ENCODE measurements at regions not wholly inside any gene's neighbourhood (a gene's known extent, or its start where the extent isn't known, plus 50 kb on each side); places are given as distances from the start of the nearest gene placed in this dataset.
"Not testable (repeated sequence)": the region's sequence is repeated elsewhere in the genome, so short reads cannot be mapped to it uniquely, and the experiment has no call there.

DNA sequence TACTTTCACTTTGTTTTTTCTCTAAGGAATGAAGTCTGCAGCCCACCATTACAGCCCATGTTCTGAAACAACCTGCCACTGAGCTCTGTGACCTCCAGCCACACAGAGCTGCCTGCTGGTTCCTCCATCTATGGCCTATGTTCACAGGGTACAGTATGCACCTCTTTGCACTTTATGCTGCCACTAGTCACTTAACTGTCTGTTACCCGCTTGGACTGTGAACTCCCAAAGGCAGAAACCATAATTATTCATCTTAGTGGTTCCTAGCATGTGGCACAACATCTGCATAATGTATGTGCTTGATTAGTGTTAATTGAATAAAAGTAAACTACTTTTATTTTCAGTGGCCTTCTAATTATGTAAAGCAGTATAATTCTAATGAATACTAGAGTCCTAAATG is 95.5 kb upstream of the BET1 start:
- DNase-seq (ENCODE audit: low spot score) = no peak
- intact Hi-C loops (cut with DNase I) = no loop called here
- ATAC-seq = no peak

DNA sequence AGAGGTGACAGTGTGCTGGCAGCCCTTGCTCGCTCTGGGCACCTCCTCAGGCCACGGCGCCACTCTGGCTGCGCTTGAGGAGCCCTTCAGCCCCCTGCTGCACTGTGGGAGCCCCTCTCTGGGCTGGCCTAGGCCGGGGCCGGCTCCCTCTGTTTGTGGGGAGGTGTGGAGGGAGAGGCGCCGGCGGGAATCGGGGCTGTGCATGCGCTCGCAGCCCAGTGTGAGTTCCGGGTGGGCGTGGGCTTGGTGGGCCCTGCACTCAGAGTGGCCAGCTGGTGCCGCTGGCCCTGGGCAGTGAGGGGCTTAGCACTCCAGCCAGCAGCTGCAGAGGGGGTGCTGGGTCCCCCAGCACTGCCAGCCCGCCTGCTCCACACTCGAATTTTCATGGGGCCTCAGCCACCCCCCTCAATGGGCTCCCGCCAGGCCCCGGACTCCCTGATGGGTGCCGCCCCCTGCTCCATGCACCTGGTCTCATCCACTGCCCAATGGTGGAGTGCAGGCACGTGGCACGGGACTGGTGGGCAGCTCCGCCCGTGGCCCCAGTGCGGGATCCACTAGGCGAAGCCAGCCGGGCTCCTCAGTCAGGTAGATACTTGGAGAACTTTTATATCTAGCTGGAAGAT is 96.7 kb upstream of the BET1 start:
- intact Hi-C loops (cut with DNase I) = no loop called here
- DNase-seq (ENCODE audit: low spot score) (no peak), ATAC-seq (no peak)

DNA sequence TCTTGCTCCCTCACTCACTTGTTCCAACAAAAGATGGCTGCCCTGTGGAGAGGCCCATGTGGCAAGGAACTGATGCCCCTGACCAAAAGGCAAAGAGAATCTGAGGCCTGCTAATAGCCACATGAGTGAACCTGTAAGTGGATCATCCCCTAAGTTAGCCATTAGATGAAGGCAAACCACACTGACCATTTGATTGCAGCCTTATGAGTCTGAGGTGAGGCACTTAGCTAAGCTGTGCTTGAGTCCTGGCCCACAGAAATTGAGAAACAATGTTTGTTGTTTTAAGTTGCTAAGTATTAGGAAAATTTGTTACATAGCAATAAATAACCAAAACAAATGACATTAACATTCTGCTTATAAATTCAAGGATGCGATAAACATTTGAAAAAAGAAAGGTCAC is 100.1 kb upstream of the BET1 start:
- DNase-seq (ENCODE audit: low spot score) (no peak), ATAC-seq (no peak)
- intact Hi-C loops (cut with DNase I) = no loop called here

DNA sequence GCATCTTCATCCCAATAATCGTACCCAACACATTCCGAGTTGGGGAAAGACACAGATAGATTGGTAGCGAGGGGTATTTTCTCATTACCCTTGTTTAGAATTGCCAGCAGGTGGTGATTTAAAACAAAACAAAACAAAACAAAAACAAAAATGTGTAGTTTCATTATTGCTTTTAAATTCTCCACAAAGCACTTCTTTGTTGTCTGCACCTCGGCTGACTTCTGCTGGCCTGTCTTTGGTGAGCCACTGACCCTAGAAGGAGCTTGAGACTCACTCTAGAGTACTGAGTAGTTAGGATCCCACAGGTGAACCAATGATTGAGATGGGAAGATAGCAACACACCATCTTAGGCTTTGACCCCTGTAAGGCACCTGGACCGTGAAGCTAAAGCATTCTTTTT is 105.4 kb upstream of the BET1 start:
- ATAC-seq = no peak
- intact Hi-C loops (cut with DNase I) = no loop called here
- no peak for DNase-seq (ENCODE audit: low spot score)

DNA sequence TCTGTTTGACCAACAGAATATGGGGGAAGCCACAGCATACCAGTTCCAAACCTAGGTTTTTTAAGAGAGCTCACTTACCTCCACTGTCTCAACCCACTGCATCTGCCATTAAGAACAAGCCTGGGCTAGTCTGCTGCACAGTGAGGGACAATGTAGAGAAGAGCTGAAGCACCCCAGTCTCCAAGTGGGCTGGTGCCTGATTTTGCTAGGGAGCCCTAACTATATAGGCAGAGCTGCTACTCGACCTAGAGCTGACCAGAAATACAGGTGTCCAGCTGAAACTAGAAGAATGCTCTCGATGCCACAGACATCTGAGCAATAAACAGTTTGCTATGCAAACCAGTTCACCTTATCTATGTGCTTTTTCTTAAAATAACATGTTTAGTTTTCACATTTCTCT is 106.9 kb upstream of the BET1 start:
- no peak for ATAC-seq
- DNase-seq (ENCODE audit: low spot score) = no peak
- intact Hi-C loops (cut with DNase I) = no loop called here

DNA sequence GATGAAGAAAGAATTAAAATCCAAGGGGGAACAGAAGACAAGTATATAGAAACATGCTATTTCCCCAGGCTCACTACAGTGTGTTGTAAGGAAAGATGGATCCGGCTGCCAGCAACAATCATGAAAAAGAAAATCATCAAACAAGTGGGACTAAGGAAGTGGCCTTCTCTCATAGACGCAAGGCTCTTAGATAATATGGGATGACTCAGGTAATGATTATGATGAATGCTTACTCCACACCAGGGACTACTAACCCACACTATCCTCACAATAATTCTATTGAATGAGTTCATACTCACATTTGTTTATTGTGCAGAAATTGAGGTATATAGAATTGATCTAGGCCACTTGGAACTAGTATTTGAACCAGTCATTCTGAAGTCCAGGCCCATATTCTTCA is 111.2 kb upstream of the BET1 start:
- DNase-seq (ENCODE audit: low spot score) (no peak), ATAC-seq (no peak)
- intact Hi-C loops (cut with DNase I) = no loop called here

DNA sequence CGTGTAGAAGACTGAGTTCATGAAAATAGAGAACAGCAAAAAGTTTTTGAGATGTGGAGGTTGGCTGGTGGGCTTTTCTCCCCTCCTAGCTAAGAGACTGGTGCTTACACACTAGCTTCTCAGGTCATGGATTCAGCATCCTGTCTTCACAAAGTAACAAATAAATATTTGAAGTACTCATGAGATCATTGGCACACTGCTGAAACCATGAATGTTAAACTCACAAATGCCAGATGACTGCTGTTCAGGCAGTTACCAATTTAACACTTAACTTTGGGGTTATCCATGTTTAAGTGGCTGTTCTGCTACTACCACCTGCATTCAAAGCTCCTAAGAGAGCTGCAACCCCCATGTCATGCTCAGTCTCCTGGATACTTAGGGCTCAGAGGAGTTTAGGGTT is 119.0 kb upstream of the BET1 start:
- ATAC-seq (no peak), DNase-seq (ENCODE audit: low spot score) (no peak)
- intact Hi-C loops (cut with DNase I) = no loop called here

DNA sequence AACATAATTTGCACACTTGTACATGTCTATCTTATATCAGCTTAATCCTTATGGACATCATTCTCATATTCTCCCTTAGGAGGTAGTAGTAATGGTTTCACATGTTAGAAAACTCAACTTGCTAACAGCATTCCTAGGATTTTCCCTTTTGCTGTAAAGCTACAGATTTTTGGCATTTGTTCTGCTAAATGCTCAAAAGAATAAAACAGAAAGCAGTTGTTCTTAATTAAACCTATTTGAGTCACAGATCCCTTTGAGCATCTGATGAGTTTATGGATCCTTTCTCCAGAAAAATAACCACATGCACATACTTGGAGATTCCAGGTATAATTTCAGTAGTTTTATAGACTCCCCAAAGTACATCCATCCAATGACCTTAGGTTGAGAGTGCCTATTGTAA is 122.9 kb upstream of the BET1 start:
- ATAC-seq (no peak), DNase-seq (ENCODE audit: low spot score) (no peak)
- intact Hi-C loops (cut with DNase I) = no loop called here

DNA sequence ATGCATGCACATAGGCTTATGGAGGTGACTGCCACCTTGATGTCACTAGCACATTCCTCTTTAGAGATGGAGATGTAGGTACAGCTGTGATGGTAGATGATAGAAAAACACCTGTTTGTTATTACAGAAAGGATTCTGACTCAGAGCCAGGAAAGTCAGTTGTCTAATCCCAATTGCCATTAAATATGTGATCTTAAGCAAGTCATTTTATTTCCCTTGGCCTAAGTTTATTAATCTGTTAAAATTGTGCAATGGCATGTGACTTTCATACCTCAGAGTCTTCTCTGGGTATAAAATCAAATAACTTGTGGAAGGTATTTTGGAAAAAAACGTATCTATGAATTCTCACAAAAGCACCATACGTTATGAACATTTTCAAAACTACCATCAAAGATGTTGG is 123.9 kb upstream of the BET1 start:
- no peak for DNase-seq (ENCODE audit: low spot score)
- no peak for ATAC-seq
- intact Hi-C loops (cut with DNase I) = no loop called here

DNA sequence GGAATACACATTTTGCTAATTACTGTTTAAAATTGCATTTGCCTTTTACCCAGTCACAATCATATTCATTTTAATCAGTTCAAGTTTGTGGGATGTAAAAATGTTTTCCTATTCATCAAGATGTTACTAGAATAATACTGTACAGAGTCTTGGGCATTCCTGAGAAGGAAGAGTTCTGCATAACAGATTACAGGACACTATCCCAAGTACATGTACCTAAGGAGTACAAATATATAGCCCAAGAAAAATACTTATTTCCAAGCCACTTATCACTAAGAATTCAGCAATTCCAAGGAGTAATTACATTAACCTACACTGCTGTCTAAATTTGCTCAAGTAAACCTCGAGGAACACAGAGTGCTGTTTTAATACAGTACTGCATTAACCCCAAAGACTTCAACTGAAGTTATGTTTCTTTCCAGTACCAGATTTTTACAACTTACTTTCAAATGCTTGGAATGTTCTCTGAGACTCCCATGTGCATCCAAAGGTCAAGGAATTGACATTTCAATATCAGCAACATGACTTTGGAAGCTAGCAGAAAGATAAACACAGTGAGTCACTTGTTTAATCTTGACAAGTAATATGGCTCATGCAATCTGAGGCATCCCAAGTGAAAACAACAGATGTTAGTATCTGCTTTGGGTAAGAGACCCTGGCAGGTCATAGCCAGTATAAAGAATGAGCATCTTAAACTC is 125.4 kb upstream of the BET1 start:
- intact Hi-C loops (cut with DNase I) = no loop called here
- ATAC-seq = no peak
- DNase-seq (ENCODE audit: low spot score) = no peak

DNA sequence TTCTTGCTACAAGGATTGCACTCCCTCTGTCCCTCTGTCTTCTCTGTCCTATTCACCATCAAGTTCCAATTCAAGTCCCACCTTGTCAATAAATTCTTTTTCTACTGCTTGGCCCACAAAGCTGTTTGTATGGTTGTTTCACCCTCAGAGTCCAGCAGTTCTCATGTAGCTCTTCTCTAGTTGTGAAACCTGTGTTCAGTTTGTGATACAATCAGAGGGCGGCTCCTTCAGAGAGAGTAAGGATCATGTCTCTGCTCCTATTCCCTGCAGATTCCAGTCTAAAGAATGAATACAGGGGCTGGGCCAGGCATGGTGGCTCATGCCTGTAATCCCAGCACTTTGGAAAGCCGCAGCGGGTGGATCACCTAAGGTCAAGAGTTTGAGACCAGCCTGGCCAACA is 126.6 kb upstream of the BET1 start:
- ATAC-seq = no peak
- DNase-seq (ENCODE audit: low spot score) = no peak
- intact Hi-C loops (cut with DNase I) = no loop called here

DNA sequence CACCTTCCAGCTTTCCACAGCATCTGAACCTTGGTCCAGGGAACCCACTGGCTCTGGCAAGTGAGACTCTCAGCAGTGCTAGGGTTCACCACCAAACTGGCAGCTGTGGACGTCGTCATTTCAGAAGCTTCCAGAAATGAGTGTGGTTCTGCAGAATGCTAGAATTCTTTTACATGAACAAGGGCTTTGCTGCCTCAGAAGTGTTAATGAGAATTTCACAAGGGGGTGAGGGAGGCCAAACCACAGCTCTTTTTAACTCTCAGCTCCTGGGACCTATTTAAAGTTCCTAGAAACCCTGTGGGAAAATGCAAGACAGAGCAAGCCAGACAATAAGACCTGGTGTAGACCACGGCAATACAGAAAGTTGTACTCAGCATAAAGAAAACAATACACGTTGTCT is 129.3 kb upstream of the BET1 start:
- peak; percentile 15 for ATAC-seq
- intact Hi-C loops (cut with DNase I) = no loop called here
- no peak for DNase-seq (ENCODE audit: low spot score)

DNA sequence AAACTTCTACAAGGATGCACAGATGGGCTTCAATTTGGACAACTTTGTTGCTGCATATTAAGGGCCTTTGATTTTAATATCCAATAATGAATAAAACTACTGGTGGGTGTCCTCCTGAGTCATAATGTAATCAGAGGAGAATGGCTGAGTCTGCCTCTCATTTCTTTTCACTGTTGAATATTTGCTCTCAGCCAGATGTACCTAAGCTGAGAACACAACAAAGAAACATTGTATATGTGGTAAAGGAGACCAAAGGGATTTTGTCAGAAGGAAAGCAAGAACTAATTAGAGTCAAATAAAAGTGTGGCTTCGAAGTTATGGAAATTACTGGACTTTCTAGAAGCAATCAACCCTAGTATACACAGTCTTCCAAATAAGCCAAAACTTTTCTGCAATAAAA is 131.0 kb upstream of the BET1 start:
- no peak for DNase-seq (ENCODE audit: low spot score)
- intact Hi-C loops (cut with DNase I) = no loop called here
- no peak for ATAC-seq

DNA sequence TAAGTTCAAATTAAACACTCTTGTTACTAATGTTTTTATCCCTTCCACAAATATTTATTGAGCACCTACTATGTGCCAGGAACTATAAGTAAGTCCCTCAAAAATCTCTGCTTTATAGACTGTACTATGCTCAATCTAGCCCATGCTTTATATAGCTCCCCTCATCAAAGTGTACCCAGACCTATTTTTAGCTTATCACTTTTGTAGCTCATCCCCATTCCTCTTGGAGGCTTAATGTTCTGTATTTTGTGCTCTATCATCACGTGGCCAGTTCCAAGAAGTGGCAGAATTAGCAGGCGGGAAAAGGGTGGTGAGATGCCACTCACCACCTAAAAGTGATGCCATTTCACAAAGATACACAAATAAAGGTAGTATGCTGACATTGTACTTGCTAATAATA is 138.1 kb upstream of the BET1 start:
- no peak for ATAC-seq
- no peak for DNase-seq (ENCODE audit: low spot score)
- intact Hi-C loops (cut with DNase I) = no loop called here

DNA sequence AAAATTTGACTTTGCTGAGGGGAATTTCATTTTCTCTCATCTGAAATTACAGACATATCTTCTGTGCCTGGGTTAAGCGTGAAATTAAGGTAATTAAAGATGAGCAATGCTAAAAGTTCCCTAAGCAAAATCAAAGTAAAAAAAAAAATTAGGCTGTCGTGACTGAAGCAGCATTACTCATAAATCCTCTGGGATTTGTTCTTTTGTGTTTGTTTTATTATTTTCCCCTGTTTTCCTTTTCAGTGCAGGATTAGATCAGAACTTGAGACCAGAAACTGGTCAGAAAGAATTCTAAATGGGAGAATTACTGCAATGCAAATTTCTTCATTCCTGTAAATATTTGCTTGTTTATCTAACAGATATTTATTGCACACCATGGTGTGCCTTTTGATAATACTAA is 141.4 kb upstream of the BET1 start:
- DNase-seq (ENCODE audit: low spot score) = no peak
- intact Hi-C loops (cut with DNase I) = no loop called here

DNA sequence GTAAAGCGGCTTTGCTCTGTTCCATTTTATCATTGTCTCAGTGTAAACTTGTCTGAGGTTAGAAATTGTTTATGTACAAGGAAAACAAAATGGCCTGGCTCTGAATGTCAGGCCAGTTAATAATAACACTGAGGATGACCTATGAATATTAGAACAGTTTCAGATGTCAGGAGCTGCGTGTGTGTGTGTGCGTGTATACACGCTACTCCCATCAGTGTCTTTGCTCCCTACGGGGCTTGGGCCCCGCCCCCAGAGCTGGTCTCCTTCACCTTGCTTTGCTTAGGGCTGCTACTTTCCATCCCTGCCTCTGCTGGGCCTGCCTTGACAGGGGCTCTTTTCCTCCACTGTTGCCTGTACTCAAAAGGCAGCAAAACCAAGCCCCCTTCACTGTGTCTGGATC is 142.3 kb upstream of the BET1 start:
- ATAC-seq = no peak
- intact Hi-C loops (cut with DNase I) = no loop called here
- no peak for DNase-seq (ENCODE audit: low spot score)

More for the DNA sequence above, 141.4 kb upstream of the BET1 start:
- no peak for ATAC-seq

DNA sequence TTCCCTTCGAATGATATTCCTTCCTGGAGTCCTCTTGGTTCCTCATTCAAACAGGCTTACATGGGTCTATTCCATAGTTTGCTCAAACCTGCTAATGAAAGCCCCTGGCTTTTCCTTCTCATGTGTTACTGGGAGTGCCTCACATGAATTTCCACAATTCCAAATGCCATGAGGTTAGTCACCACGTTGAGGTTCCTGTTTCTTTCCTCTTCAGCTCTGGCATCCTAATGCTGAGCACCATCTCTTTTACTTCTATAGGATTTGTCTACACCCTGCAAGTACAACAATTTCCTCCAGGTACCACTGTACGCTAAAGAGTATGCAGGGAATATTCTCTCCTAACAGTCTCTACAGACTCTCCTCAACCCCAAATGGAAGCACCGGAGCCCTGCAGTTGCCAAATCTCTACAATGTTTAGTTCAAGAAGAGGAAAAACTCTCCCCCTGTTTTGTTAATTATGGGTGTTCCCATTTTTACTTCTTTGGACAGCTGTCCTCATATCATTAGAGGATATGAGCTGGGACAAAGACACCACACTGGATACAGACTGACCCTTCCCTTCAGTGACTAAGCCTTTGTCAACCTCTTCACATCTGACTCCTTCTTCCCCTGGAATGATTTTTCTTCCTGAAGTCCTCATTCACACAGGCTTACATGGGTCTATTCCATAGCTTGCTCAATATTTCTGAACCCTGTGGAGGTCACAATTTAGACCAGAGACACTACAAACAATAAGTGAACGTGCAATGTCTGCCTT is 145.8 kb upstream of the BET1 start:
- ATAC-seq (no peak), DNase-seq (ENCODE audit: low spot score) (no peak)
- intact Hi-C loops (cut with DNase I) = no loop called here

DNA sequence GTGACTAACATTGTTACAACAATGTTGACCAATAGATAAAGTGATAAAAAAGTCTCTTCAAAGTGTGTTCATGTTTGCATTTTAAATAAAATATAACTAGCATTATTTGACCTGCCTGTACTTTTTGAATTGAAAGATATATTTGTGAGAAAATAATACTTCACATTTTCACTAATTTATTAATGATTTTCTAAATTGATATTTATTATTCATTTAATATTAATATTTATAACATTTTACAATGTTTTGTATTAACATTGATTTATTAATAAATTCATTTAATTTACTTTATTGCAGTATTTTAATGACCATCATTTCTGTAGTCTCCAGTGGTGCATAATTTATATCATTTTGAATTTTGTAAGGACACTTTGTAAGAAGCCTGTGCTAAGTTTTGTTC is 150.0 kb upstream of the BET1 start:
- DNase-seq (ENCODE audit: low spot score) = no peak
- no peak for ATAC-seq
- intact Hi-C loops (cut with DNase I) = no loop called here

DNA sequence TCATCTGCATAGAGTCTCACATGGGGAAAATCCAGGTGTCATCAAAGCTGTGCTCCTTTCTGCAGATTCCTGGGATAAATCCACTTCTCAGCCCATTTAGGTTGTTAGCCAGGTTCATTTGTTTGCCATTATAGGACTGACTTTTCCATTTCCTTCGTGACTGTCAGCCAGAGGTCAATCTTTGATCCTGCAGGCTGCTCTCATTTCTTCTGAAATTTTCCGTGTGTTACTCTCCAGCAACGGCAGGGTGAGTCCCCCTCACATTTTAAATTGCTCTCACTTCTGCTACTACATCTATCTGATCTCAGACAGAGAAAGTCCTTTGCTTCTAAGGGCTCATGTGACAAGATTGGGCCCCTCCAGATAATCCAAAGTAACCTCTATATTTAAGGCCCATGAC is 150.7 kb upstream of the BET1 start:
- ATAC-seq = no peak
- intact Hi-C loops (cut with DNase I) = no loop called here
- DNase-seq (ENCODE audit: low spot score) = no peak

DNA sequence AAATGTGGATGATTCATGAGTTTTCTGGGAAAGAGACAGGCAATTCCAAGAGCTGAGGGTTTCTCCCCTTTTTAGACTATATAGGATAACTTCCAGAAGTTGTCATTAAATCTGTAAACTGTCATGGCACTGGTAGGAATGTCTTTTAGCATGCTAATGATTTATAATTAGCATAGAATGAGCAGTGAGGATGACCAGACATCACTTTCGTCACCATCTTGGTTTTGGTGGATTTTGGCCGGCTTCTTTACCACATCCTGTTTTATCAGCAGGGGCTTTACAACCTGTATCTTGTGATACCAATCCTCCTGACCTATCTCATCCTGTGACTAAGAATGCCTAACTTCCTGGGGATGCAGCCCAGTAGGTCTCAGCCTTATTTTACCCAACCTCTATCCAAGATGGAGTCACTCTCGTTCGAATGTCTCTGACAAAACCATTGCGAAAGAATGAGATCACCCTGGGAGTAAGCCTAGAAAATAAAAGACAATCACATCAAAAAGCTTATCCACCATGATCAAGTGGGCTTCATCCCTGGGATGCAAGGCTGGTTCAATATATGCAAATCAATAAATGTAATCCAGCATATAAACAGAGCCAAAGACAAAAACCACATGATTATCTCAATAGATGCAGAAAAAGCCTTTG is 153.6 kb upstream of the BET1 start:
- DNase-seq (ENCODE audit: low spot score); ATAC-seq; intact Hi-C loops (cut with DNase I): not testable (repeated sequence)
